ENCODE measurements at regions not wholly inside any gene's neighbourhood (a gene's known extent, or its start where the extent isn't known, plus 50 kb on each side); places are given as distances from the start of the nearest gene placed in this dataset.
A peak's percentile ranks its signal among the peaks of the same experiment; 100 is the strongest.

GRCh38 chr2:217004656-217005055 lies 144.8 kb upstream of the TNP1 start:
- Histone ChIP-seq H3K9me3 (ENCODE audit: low read length) (no peaks in the 10 kb centered on the region), H3K4me3 (ENCODE audit: low read length) (no peak overlapping the region), H3K9me2 (replicated peaks; ENCODE audit: insufficient read depth, low read length) (no peaks in the 10 kb centered on the region), H3K9ac (ENCODE audit: low read length) (no peak overlapping the region), H3K79me2 (ENCODE audit: low read length) (no peaks in the 10 kb centered on the region), H3K36me3 (ENCODE audit: insufficient read depth, low read length) (no peaks in the 10 kb centered on the region), H3K4me2 (ENCODE audit: low read depth, low read length, poor library complexity, severe bottlenecking) (no peak overlapping the region), H3K27ac (ENCODE audit: low read length) (no peak overlapping the region), H2AFZ (ENCODE audit: low read length) (no peak overlapping the region), H4K20me1 (ENCODE audit: insufficient read depth, low read depth, low read length) (no peaks in the 10 kb centered on the region), H3K27me3 (ENCODE audit: low read length) (no peaks in the 10 kb centered on the region), H3K4me1 (ENCODE audit: low read length) (no peaks in the 10 kb centered on the region)
- DNase-seq, result no peak

GRCh38 chr2:217001740-217002139 lies 141.9 kb upstream of the TNP1 start:
- Histone ChIP-seq H3K36me3 (ENCODE audit: insufficient read depth, low read length) (no peaks in the 10 kb centered on the region), H3K4me1 (ENCODE audit: low read length) (no peaks in the 10 kb centered on the region), H3K9ac (ENCODE audit: low read length) (no peak overlapping the region), H3K9me2 (replicated peaks; ENCODE audit: insufficient read depth, low read length) (no peaks in the 10 kb centered on the region), H4K20me1 (ENCODE audit: insufficient read depth, low read depth, low read length) (no peaks in the 10 kb centered on the region), H3K9me3 (ENCODE audit: low read length) (no peaks in the 10 kb centered on the region), H3K79me2 (ENCODE audit: low read length) (no peaks in the 10 kb centered on the region), H3K27me3 (ENCODE audit: low read length) (no peaks in the 10 kb centered on the region), H3K27ac (ENCODE audit: low read length) (no peak overlapping the region), H2AFZ (ENCODE audit: low read length) (no peak overlapping the region), H3K4me2 (ENCODE audit: low read depth, low read length, poor library complexity, severe bottlenecking) (no peak overlapping the region), H3K4me3 (ENCODE audit: low read length) (no peak overlapping the region)
- no peak for DNase-seq

- no peak overlapping the region for H3K4me2 ChIP-seq (ENCODE audit: low read depth, low read length, poor library complexity, severe bottlenecking)
- H2AFZ ChIP-seq (ENCODE audit: low read length), result no peak overlapping the region
- no peaks in the 10 kb centered on the region for H3K27me3 ChIP-seq (ENCODE audit: low read length)
- H3K36me3 ChIP-seq (ENCODE audit: insufficient read depth, low read length), result no peaks in the 10 kb centered on the region
- DNase-seq, result peak; percentile 44
- no peak overlapping the region for H3K27ac ChIP-seq (ENCODE audit: low read length)
- H3K4me1 ChIP-seq (ENCODE audit: low read length), result no peaks in the 10 kb centered on the region
- H3K79me2 ChIP-seq (ENCODE audit: low read length), result no peaks in the 10 kb centered on the region
- no peak overlapping the region for H3K9ac ChIP-seq (ENCODE audit: low read length)
- H3K4me3 ChIP-seq (ENCODE audit: low read length), result no peak overlapping the region
- no peaks in the 10 kb centered on the region for H3K9me3 ChIP-seq (ENCODE audit: low read length)
- no peaks in the 10 kb centered on the region for H3K9me2 ChIP-seq (replicated peaks; ENCODE audit: insufficient read depth, low read length)
- H4K20me1 ChIP-seq (ENCODE audit: insufficient read depth, low read depth, low read length), result no peaks in the 10 kb centered on the region
These were observed 140.5 kb upstream of the TNP1 start for GRCh38 chr2:217000406-217000805.

GRCh38 chr2:216996279-216996845 lies 136.5 kb upstream of the TNP1 start:
- no peaks in the 10 kb centered on the region for H3K79me2 ChIP-seq (ENCODE audit: low read length)
- no peak overlapping the region for H3K27ac ChIP-seq (ENCODE audit: low read length)
- no peaks in the 10 kb centered on the region for H3K9me3 ChIP-seq (ENCODE audit: low read length)
- no peak overlapping the region for H3K9ac ChIP-seq (ENCODE audit: low read length)
- H3K9me2 ChIP-seq (replicated peaks; ENCODE audit: insufficient read depth, low read length), result no peaks in the 10 kb centered on the region
- H4K20me1 ChIP-seq (ENCODE audit: insufficient read depth, low read depth, low read length), result no peaks in the 10 kb centered on the region
- no peaks in the 10 kb centered on the region for H3K4me1 ChIP-seq (ENCODE audit: low read length)
- no peak overlapping the region for H3K4me2 ChIP-seq (ENCODE audit: low read depth, low read length, poor library complexity, severe bottlenecking)
- no peak overlapping the region for H3K4me3 ChIP-seq (ENCODE audit: low read length)
- no peaks in the 10 kb centered on the region for H3K27me3 ChIP-seq (ENCODE audit: low read length)
- H3K36me3 ChIP-seq (ENCODE audit: insufficient read depth, low read length), result no peaks in the 10 kb centered on the region
- no peak for DNase-seq
- H2AFZ ChIP-seq (ENCODE audit: low read length), result no peak overlapping the region

- Histone ChIP-seq H4K20me1 (ENCODE audit: insufficient read depth, low read depth, low read length) (no peaks in the 10 kb centered on the region), H3K9ac (ENCODE audit: low read length) (no peak overlapping the region), H3K9me2 (replicated peaks; ENCODE audit: insufficient read depth, low read length) (no peaks in the 10 kb centered on the region), H3K4me1 (ENCODE audit: low read length) (no peaks in the 10 kb centered on the region), H2AFZ (ENCODE audit: low read length) (no peak overlapping the region), H3K79me2 (ENCODE audit: low read length) (no peaks in the 10 kb centered on the region), H3K4me2 (ENCODE audit: low read depth, low read length, poor library complexity, severe bottlenecking) (no peak overlapping the region), H3K27me3 (ENCODE audit: low read length) (no peaks in the 10 kb centered on the region), H3K4me3 (ENCODE audit: low read length) (no peak overlapping the region), H3K9me3 (ENCODE audit: low read length) (no peaks in the 10 kb centered on the region), H3K27ac (ENCODE audit: low read length) (no peak overlapping the region), H3K36me3 (ENCODE audit: insufficient read depth, low read length) (no peaks in the 10 kb centered on the region)
- DNase-seq, result no peak
These were observed 134.5 kb upstream of the TNP1 start for GRCh38 chr2:216994353-216994854.

- no peak overlapping the region for H2AFZ ChIP-seq (ENCODE audit: low read length)
- H3K9me3 ChIP-seq (ENCODE audit: low read length), result no peaks in the 10 kb centered on the region
- H4K20me1 ChIP-seq (ENCODE audit: insufficient read depth, low read depth, low read length), result no peaks in the 10 kb centered on the region
- no peak overlapping the region for H3K27ac ChIP-seq (ENCODE audit: low read length)
- no peak overlapping the region for H3K4me3 ChIP-seq (ENCODE audit: low read length)
- no peak overlapping the region for H3K9ac ChIP-seq (ENCODE audit: low read length)
- no peaks in the 10 kb centered on the region for H3K4me1 ChIP-seq (ENCODE audit: low read length)
- H3K36me3 ChIP-seq (ENCODE audit: insufficient read depth, low read length), result no peaks in the 10 kb centered on the region
- no peak for DNase-seq
- no peaks in the 10 kb centered on the region for H3K9me2 ChIP-seq (replicated peaks; ENCODE audit: insufficient read depth, low read length)
- no peaks in the 10 kb centered on the region for H3K27me3 ChIP-seq (ENCODE audit: low read length)
- H3K79me2 ChIP-seq (ENCODE audit: low read length), result no peaks in the 10 kb centered on the region
- H3K4me2 ChIP-seq (ENCODE audit: low read depth, low read length, poor library complexity, severe bottlenecking), result no peak overlapping the region
These were observed 132.3 kb upstream of the TNP1 start for GRCh38 chr2:216992056-216992675.

GRCh38 chr2:216991563-216991962 lies 131.7 kb upstream of the TNP1 start:
- Histone ChIP-seq H3K27me3 (ENCODE audit: low read length) (no peaks in the 10 kb centered on the region), H3K4me1 (ENCODE audit: low read length) (no peaks in the 10 kb centered on the region), H4K20me1 (ENCODE audit: insufficient read depth, low read depth, low read length) (no peaks in the 10 kb centered on the region), H3K9me3 (ENCODE audit: low read length) (no peaks in the 10 kb centered on the region), H3K79me2 (ENCODE audit: low read length) (no peaks in the 10 kb centered on the region), H3K27ac (ENCODE audit: low read length) (no peak overlapping the region), H3K4me3 (ENCODE audit: low read length) (no peak overlapping the region), H2AFZ (ENCODE audit: low read length) (no peak overlapping the region), H3K36me3 (ENCODE audit: insufficient read depth, low read length) (no peaks in the 10 kb centered on the region), H3K4me2 (ENCODE audit: low read depth, low read length, poor library complexity, severe bottlenecking) (no peak overlapping the region), H3K9me2 (replicated peaks; ENCODE audit: insufficient read depth, low read length) (no peaks in the 10 kb centered on the region), H3K9ac (ENCODE audit: low read length) (no peak overlapping the region)
- DNase-seq, result peak; percentile 16

GRCh38 chr2:216989340-216990129 lies 129.7 kb upstream of the TNP1 start:
- no peak overlapping the region for H3K4me3 ChIP-seq (ENCODE audit: low read length)
- no peaks in the 10 kb centered on the region for H3K79me2 ChIP-seq (ENCODE audit: low read length)
- DNase-seq, result no peak

More at GRCh38 chr2:216989340-216990129, 129.7 kb upstream of the TNP1 start:
- Histone ChIP-seq H3K27ac (ENCODE audit: low read length) (no peak overlapping the region), H3K4me2 (ENCODE audit: low read depth, low read length, poor library complexity, severe bottlenecking) (no peak overlapping the region), H2AFZ (ENCODE audit: low read length) (no peak overlapping the region), H3K9me2 (replicated peaks; ENCODE audit: insufficient read depth, low read length) (no peaks in the 10 kb centered on the region), H3K9me3 (ENCODE audit: low read length) (no peaks in the 10 kb centered on the region), H3K9ac (ENCODE audit: low read length) (no peak overlapping the region), H4K20me1 (ENCODE audit: insufficient read depth, low read depth, low read length) (no peaks in the 10 kb centered on the region), H3K36me3 (ENCODE audit: insufficient read depth, low read length) (no peaks in the 10 kb centered on the region), H3K27me3 (ENCODE audit: low read length) (no peaks in the 10 kb centered on the region), H3K4me1 (ENCODE audit: low read length) (no peaks in the 10 kb centered on the region)
